ENCODE measurements at regions not wholly inside any gene's neighbourhood (a gene's known extent, or its start where the extent isn't known, plus 50 kb on each side); places are given as distances from the start of the nearest gene placed in this dataset.

- no peaks in the 10 kb centered on the region for H3K36me3 ChIP-seq (ENCODE audit: low read length)
- H3K9me2 ChIP-seq (replicated peaks; ENCODE audit: insufficient read depth, low read length), result no peaks in the 10 kb centered on the region
- H3K9me3 ChIP-seq (ENCODE audit: insufficient read depth, low read length), result no peaks in the 10 kb centered on the region
- no peaks in the 10 kb centered on the region for H3K27me3 ChIP-seq (ENCODE audit: low read length)
- H3K79me2 ChIP-seq (ENCODE audit: insufficient read depth, low read length), result no peaks in the 10 kb centered on the region
- no peaks in the 10 kb centered on the region for H4K20me1 ChIP-seq (ENCODE audit: low read depth, low read length)
- no peak overlapping the region for H3K27ac ChIP-seq (ENCODE audit: low read depth, low read length)
- H3K4me2 ChIP-seq (ENCODE audit: low read depth, low read length, poor library complexity, severe bottlenecking), result no peak overlapping the region
- no peak overlapping the region for H3K9ac ChIP-seq (ENCODE audit: low read length)
- H3F3A ChIP-seq (ENCODE audit: insufficient read depth), result no peaks in the 10 kb centered on the region
- no peak overlapping the region for H2AFZ ChIP-seq (ENCODE audit: low read depth, low read length, severe bottlenecking)
- no peak for TF ChIP-seq EZH2phosphoT487 (conservative IDR thresholded peaks at IDR 0.05; ENCODE audit: low read length)
- TF ChIP-seq CTCF (IDR thresholded peaks at IDR 0.05; ENCODE audit: insufficient read depth, low read length, poor library complexity, severe bottlenecking), result no peak
- no peak overlapping the region for H3K4me3 ChIP-seq (ENCODE audit: insufficient read depth, low read length, poor library complexity, severe bottlenecking)
Observed at GRCh38 chr1:78370356-78370755, 120.4 kb upstream of the PTGFR start.

GRCh38 chr1:78370779-78371482 lies 119.8 kb upstream of the PTGFR start:
- H3K27me3 ChIP-seq (ENCODE audit: low read length), result no peaks in the 10 kb centered on the region
- no peak for TF ChIP-seq CTCF (IDR thresholded peaks at IDR 0.05; ENCODE audit: insufficient read depth, low read length, poor library complexity, severe bottlenecking)
- no peak for TF ChIP-seq EZH2phosphoT487 (conservative IDR thresholded peaks at IDR 0.05; ENCODE audit: low read length)
- no peak overlapping the region for H3K9ac ChIP-seq (ENCODE audit: low read length)
- H2AFZ ChIP-seq (ENCODE audit: low read depth, low read length, severe bottlenecking), result no peak overlapping the region
- H3K9me2 ChIP-seq (replicated peaks; ENCODE audit: insufficient read depth, low read length), result no peaks in the 10 kb centered on the region
- H3F3A ChIP-seq (ENCODE audit: insufficient read depth), result no peaks in the 10 kb centered on the region
- no peaks in the 10 kb centered on the region for H3K79me2 ChIP-seq (ENCODE audit: insufficient read depth, low read length)
- no peak overlapping the region for H3K4me3 ChIP-seq (ENCODE audit: insufficient read depth, low read length, poor library complexity, severe bottlenecking)
- no peak overlapping the region for H3K27ac ChIP-seq (ENCODE audit: low read depth, low read length)
- H3K36me3 ChIP-seq (ENCODE audit: low read length), result no peaks in the 10 kb centered on the region
- H4K20me1 ChIP-seq (ENCODE audit: low read depth, low read length), result no peaks in the 10 kb centered on the region
- H3K9me3 ChIP-seq (ENCODE audit: insufficient read depth, low read length), result no peaks in the 10 kb centered on the region
- H3K4me2 ChIP-seq (ENCODE audit: low read depth, low read length, poor library complexity, severe bottlenecking), result no peak overlapping the region

GRCh38 chr1:78373676-78374075 lies 117.1 kb upstream of the PTGFR start:
- no peak overlapping the region for H3K9ac ChIP-seq (ENCODE audit: low read length)
- no peak overlapping the region for H2AFZ ChIP-seq (ENCODE audit: low read depth, low read length, severe bottlenecking)
- no peaks in the 10 kb centered on the region for H3K9me3 ChIP-seq (ENCODE audit: insufficient read depth, low read length)
- no peak overlapping the region for H3K4me3 ChIP-seq (ENCODE audit: insufficient read depth, low read length, poor library complexity, severe bottlenecking)
- no peak overlapping the region for H3K4me2 ChIP-seq (ENCODE audit: low read depth, low read length, poor library complexity, severe bottlenecking)
- H3K79me2 ChIP-seq (ENCODE audit: insufficient read depth, low read length), result no peaks in the 10 kb centered on the region
- TF ChIP-seq EZH2phosphoT487 (conservative IDR thresholded peaks at IDR 0.05; ENCODE audit: low read length) (no peak), CTCF (IDR thresholded peaks at IDR 0.05; ENCODE audit: insufficient read depth, low read length, poor library complexity, severe bottlenecking) (no peak)
- H3F3A ChIP-seq (ENCODE audit: insufficient read depth), result no peaks in the 10 kb centered on the region
- no peaks in the 10 kb centered on the region for H3K36me3 ChIP-seq (ENCODE audit: low read length)
- H3K9me2 ChIP-seq (replicated peaks; ENCODE audit: insufficient read depth, low read length), result no peaks in the 10 kb centered on the region
- H4K20me1 ChIP-seq (ENCODE audit: low read depth, low read length), result no peaks in the 10 kb centered on the region
- no peak overlapping the region for H3K27ac ChIP-seq (ENCODE audit: low read depth, low read length)
- no peaks in the 10 kb centered on the region for H3K27me3 ChIP-seq (ENCODE audit: low read length)
